GM18507 (cell line): ENCODE measurements at regions not wholly inside any gene's neighbourhood (a gene's known extent, or its start where the extent isn't known, plus 50 kb on each side); places are given as distances from the start of the nearest gene placed in this dataset.
"Not testable (repeated sequence)": the region's sequence is repeated elsewhere in the genome, so short reads cannot be mapped to it uniquely, and the experiment has no call there.

Experiments
- DNase-seq: peaks from one replicate; pipeline ENCODE4 v3.0.0; 2011; ENCODE audit warnings: low read depth; ENCODE audit not compliant: insufficient read length; ENCODE audit errors: extremely low spot score
- FAIRE-seq: peaks from 2 replicates; lab custom pipeline; 2011; peaks lifted over from hg19 to GRCh38; lab: Jason Lieb, UNC

DNA sequence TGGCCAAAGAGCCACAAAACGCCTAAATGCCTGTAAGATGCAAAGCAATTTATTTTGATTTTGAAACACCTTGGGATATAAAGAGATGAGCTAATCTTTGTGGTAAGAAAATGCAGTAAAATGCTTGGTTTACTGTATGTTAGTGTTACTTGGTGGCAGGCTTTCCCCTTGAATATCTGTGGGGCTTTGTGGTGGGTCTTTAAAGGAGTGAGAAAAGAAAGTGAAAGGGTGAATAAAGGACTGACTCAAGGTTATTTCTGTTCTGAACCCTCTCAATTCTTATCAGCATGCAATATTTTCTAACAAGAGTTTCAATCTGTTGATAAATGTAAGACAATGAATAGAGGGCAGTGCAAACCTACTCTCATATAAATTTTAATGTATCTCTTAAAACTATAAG is 1555.9 kb upstream of the RAG2 start:
- DNase-seq (no peak), FAIRE-seq (no peak)

DNA sequence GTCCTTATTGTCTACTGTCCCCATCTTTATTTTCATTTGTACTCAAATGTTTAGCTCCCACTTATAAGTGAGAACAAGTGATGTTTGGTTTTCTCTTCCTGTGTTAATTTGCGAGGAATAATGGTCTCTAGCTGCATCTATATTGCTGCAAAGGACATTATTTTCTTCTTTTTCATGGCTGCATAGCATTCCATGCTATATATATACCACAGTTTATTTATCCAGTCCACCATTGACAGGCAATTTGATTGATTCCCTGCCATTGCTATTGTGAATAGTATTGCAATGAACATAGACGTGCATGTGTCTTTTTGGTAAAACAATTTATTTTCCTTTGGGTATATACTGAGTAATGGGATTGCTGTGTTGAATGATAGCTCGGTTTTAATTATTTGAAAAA is 1545.8 kb upstream of the RAG2 start:
- DNase-seq (no peak), FAIRE-seq (no peak)

DNA sequence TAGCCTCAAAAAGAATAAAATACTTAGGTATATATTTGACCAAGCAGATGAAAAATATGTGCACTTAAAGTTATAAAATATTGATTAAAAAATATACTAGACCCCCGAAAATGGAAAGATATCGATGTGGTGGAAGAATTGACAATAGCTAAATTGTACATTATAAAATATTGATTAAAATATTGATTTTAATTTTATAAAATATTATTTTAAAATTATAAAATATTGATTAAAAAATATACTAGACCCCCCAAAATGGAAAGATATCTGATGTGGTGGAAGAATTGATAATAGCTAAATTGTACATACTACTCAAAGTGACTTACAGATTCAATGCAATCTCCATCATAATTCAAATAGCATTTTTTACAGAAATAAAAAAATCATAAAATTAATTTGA is 1540.9 kb upstream of the RAG2 start:
- FAIRE-seq (no peak), DNase-seq (no peak)

DNA sequence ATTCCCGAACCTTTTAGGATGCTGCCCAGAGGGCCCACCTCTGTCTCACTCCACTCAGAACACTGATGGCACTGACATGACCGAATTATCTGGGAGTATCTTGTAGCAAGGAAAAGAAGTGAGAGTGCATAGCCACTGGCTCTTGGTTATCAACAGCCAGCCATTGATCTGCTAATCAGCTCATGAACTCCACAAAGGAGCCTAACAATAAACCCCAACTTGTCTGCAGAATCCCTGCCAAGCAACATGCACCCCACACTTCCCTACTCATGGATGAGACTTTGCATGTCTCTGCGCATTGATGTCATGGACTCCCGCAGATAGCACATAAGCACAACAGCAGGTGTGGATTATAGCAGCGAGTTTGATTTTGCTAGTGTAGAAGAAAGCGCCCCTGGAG is 1538.9 kb upstream of the RAG2 start:
- FAIRE-seq (no peak), DNase-seq (no peak)

DNA sequence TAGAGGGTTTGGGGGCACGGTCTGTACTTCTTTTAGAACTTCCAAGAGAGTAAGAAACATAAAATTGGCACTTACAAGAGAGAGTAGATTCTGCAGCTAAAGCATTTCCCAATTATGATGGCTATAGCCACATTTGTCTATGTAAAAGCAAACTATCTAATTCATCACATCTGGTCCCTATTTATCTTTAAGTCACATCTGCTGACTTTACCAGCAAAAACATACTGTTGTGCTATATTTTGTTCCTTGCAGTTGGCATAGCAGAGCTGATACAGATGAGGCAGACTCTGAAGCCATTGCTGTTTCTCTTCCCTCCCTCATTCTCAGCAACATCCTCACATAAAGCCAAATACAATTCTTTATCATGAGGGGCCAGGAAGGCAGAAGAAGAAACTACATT is 1533.5 kb upstream of the RAG2 start:
- FAIRE-seq, result no peak
- DNase-seq, result no peak

DNA sequence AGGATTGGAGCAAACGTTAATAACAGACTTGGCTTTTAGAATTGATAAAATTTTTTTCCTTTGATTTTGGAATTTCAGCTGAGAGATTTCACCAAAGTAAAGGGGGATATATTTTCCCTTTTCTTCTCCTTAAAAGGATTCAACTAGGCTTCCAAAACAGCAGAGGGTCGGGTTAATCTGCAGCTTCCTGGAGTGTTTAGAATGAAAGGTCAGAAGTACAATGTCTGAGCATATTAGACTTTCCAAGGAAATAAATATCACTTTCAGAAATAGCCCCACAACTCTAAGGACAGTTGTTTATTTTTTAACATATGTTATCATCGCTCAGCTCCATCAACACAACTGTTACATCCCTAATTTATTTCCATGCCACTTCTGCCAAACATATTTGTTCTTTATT is 1532.9 kb upstream of the RAG2 start:
- DNase-seq (no peak), FAIRE-seq (no peak)

DNA sequence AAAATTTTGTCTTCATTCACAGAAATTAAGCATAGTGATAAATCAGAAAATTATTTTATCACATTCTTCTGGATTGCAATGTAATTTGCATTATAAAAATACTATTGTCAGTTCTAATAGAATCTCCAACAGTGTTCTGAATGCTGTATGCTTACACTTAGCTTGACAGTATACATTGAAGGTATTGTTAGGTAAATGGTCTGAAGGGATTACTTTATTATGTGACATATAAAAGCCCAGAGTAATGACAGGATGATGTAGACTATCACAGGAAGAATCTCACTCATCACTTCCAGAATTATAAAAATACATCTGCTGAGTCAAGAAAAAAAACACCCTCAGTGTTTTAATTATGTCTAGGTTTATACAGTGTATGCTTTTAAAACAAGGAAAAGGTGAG is 1532.5 kb upstream of the RAG2 start:
- FAIRE-seq, result no peak
- no peak for DNase-seq

DNA sequence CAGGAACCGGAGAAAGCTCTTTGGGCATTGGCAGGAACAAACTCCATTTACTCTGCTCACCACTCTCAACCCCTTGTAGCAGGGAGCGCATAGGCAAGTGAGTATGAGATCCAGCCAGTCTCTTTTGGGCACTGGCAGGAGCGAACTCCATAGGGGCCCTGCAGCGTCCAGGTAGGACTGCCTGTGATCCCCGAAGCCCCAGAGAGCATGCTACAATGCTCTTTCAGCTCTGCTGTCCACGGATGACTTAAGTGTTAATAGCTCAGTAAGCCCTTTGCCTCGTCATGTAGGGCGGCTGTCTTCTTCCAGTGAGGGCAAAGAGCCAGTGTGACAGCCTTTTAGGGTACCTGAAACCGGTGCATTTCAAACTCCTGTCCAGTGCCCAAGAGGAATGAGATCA is 1525.6 kb upstream of the RAG2 start:
- no peak for DNase-seq

DNA sequence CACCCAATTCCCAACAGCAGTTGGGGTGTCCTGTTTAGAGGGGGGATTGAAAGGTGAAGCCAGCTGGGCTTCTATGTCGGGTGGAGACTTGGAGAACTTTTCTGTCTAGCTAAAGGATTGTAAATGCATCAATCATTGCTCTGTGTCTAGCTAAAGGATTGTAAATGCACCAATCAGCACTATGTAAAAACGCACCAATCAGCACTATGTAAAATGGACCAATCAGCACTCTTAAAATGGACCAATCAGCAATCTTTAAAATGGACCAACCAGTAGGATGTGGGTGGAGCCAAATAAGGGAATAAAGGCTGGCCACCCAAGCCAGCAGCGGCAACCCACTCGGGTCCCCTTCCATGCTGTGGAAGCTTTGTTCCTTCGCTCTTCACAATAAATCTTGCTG is 1518.6 kb upstream of the RAG2 start:
- FAIRE-seq, DNase-seq: not testable (repeated sequence)

More for the DNA sequence above, 1525.6 kb upstream of the RAG2 start:
- no peak for FAIRE-seq

DNA sequence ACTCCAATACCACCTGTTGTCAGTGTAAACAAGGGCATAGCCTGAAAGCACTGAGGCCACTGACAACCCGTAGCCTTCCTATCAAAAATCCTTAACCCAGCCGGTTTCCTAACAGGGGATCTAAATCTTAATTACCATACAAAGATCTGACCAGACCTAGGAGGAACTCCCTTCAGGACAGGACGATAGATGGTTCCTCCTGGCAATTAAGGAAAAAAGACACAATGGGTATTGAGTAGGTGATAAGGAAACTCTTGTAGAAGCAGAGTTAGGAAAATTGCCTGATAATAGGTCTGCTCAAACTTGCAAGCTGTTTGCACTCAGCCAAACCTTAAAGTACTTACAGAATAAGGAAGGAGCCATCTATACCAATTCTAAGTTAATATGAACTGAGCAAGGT is 1517.3 kb upstream of the RAG2 start:
- DNase-seq, FAIRE-seq: not testable (repeated sequence)

DNA sequence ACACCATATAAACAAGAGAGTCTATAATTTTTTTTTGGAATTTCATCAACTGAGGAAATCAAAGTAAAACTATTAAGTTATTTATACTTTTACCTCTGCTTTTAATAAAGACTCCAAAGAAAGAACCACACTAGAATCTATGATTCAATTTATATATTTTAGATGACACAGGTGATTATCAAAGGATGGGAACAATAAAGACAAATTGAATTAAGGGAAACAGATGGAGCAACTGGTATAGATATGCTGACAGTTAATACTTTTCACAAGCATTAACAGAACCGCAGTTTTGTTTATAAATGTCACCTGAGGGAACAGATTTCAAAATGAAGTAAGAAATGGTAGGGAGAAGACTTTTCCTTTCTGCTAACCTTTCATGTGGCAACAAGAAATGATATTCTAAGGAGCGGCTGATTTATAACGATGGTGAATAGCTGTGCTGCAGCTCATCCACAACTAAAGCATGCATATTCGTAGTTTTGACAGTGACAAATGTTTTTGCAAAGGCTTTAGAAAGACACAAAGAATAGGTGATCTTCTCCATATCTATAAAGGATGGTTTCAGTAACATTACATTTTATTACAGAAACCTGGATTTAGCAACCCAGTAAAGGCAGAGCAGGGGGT is 1502.9 kb upstream of the RAG2 start:
- DNase-seq (no peak), FAIRE-seq (no peak)

DNA sequence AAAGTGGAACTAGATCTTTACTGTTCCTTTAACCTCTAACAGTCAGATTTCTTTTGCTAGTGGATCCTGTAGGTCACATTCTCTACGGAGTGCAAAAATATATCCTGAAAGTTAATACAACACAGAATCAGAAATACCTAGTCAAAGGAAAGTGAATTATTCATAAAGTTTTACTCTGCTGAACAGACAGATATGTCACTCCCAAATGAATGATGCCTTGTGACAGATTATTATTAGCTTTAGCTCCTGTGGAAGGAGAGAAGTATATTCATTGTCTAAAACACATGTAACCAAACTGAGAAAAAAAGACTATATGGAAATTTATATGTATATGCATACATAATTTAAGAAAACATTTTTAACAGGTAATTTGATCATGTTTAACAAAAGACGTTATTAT is 1497.2 kb upstream of the RAG2 start:
- no peak for FAIRE-seq
- no peak for DNase-seq

DNA sequence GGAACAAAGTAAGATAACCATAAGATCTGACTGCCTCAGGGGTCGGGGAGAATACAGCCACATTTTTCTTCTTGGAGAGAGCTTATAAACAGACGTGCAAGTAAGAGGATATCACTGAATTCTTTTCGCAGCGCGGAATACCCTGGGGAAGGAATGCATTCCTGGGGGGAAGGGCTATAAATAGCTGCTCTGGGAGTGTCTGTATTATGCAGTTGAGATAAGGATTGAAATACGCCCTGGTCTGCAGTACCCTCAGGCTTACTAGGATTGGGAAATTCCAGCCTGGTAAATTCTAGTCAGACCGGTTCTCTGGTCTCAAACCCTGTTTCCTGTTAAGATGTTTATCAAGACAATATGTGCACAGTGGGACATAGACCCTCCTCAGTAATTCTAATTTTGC is 1491.7 kb upstream of the RAG2 start:
- no peak for FAIRE-seq
- DNase-seq, result no peak

DNA sequence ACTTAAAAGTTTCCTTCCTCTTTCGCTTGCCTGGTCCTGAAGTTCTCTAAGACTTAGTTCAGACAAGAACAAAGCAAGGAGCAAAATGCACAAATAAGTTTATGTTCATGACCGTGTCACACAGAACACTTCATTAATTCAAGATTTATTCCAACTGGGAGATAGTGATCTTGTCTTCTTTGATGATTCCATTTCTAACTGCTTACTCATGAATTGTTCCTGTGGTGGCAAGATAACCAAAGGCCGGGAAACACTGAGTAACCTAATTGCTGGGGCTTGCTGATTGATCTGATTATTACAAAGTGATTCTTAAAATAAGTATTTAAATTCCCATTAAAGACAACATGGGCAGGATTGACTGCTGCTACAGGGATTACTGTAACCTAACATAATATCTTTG is 1462.9 kb upstream of the RAG2 start:
- FAIRE-seq (no peak), DNase-seq (no peak)

DNA sequence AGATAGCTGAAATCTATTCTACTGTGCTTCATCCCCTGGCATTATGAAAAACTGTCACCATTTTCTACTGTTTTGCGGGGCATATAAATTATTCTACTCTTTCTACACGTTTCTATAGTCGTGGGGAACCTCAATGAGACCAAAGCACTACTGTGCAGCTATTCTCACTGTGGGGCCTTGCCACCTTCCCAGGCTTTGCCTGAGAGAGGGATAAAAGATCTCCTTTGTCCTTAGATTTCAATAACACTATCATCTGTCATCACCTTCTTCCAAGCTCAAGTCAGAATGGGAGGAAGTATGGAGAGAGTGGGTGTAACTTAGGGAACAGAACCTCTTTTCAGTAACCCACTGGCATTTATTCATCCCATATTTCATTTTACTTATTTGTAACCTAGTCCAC is 1462.1 kb upstream of the RAG2 start:
- DNase-seq (no peak), FAIRE-seq (no peak)

DNA sequence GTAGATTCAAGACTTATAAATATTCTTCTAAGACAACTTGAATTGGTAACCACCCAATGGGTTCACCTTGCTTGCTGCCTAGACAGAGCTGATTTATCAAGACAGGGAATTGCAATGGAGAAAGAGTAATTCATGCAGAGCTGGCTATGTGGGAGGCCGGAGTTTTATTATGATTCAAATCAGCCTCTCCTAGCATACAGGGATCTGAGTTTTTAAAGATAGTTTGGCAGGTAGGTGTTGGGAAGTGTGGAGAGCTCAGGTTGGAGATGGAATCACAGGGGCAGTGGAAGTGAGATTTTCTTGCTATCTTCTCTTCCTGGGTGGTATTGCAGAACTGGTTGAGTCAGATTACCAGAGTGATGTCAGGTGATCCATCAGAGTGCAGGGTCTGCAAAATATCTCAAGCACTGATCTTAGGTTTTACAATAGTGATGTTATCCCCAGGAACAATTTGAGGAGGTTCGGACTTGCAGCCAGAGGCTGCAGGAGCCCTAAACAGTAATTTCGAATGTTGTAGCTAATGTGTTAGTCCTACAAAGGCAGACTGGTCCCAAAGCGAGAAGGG is 1448.6 kb upstream of the RAG2 start:
- no peak for FAIRE-seq
- DNase-seq, result no peak

DNA sequence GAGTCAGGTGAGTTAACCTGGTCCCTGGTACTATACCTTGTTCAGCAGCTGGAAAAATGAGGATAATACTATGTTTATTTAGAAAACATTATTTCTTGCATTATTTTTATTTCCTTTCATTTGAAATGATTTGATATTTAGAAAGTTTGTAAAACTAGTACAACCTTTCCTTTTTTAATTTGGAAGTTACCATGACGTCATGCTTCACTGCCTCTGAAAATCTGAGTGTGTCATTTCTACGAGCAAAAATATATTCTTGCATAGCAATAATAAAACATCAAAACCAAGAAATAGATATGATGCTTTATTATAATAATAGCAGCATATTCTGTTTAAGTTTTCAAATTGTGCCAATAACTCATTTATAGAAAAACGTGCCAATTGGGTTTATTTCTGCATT is 1445.0 kb upstream of the RAG2 start:
- DNase-seq (no peak), FAIRE-seq (no peak)

DNA sequence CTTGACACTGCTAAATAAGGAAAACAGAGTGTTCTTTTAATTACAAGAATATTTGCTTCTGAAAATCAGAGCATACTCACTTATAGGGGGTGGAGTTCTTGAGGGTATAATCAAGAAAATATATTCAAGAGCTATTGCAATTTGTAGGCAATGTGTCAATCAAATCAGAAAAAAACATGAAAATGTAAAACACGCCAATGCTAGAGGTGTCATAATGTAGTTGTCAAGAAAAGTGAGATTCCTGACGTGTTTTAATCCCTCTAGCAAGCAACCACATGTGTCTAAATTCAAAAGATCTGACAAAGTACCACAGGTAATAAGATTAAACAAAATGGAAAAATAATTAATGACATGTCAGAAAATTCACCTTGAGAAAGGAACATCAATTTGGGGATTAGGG is 1440.7 kb upstream of the RAG2 start:
- FAIRE-seq, result no peak
- DNase-seq, result no peak

DNA sequence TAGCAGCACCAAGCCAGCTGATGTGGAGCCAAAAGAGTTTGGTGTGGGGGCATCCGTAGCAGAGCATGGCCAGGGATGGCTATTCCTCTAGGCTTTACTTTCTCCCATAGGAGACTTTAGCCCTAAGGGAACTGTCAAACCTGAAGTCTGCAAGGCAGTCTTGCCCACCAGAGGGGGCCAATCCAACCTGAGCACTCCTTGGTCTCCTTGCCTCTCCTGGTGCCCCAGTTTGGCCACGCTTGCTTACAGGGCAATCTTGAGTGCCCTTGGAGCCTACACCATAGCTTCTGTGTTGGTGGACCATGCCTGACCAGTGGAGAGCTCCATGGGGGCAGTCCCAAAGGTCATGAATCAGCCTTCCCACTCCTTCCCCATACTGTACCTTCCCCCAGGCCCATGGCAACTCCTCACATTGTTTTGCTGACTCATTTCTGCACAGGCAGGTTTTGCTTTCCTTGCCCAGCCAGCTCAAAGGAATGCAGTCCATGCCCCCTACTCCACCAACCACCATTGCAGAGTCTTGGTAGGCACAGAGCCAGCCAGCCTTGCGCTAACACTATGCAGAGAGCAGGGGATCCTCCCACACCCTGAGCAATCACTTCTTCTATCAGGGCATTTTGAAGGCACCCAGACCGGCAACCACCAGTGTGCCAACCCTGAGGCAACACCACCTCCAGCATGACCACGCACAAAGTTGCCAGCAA is 1421.2 kb upstream of the RAG2 start:
- no peak for DNase-seq
- no peak for FAIRE-seq

DNA sequence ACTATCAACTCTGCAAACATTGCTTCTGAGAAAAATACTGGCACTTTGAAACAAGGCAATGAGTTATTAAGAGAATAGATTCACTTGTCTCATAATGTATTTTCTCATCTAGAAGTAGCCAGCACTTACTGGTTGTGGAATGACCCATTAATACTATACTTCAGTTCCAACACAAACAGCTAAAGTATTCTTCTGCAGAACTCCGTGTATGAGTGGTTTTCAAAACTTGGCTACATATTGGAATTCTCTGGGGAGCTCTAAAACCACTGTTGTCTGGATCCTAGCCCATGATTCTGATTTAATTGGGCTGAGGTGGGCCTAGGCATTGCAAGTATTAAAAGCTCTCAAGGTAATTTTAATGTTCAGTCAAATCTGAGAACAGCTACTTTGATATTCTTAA is 1416.4 kb upstream of the RAG2 start:
- no peak for FAIRE-seq
- DNase-seq, result no peak

DNA sequence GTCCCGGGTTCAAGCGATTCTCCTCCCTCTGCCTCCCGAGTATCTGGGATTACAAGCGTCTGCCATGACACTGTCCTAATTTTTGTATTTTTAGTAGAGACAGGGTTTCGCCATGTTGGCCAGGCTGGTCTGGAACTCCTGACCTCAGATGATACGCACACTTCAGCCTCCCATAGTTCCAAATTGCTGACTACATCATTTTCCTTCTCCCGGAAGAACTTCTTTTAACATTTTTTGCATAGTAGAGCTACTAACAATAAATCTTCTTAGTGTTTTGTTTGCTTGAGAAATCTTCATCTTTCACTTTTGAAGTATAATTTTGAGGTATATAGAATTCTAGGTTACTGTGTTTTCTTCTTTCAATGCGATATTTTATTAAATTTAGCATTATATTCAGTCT is 1415.1 kb upstream of the RAG2 start:
- no peak for FAIRE-seq
- DNase-seq, result no peak
